RWPE2 (cell line): ENCODE measurements at regions not wholly inside any gene's neighbourhood (a gene's known extent, or its start where the extent isn't known, plus 50 kb on each side); places are given as distances from the start of the nearest gene placed in this dataset.

Experiments
- ATAC-seq: fragments of 200-7000 bp; cut with Tn5 transposase; 3 replicates; pipeline ENCODE4 v1.9.1; 2021; ENCODE audit warnings: low read depth
- DNase-seq: peaks from one replicate; pipeline ENCODE4 v3.0.0-alpha.2; 2020; ENCODE audit warnings: low spot score
- H3K27ac ChIP-seq: fragments of 450-650 bp; 2 replicates; pipeline ENCODE4 v1.5.1; 2017; ENCODE audit warnings: mild to moderate bottlenecking; ENCODE audit not compliant: poor library complexity, severe bottlenecking
- H3K27me3 ChIP-seq: fragments of 250-450 bp; sonication (Bioruptor Pico); 2 replicates; pipeline ENCODE4 v1.5.1; 2021; ENCODE audit warnings: mild to moderate bottlenecking, moderate library complexity; ENCODE audit not compliant: insufficient read depth, poor library complexity, severe bottlenecking
- H3K36me3 ChIP-seq: fragments of 250-450 bp; sonication (Bioruptor Pico); 2 replicates; pipeline ENCODE4 v1.5.1; 2020; ENCODE audit warnings: low read depth, mild to moderate bottlenecking, moderate library complexity
- H3K4me1 ChIP-seq: fragments of 250-450 bp; sonication (Bioruptor Pico); 2 replicates; pipeline ENCODE4 v1.5.1; 2021; ENCODE audit warnings: mild to moderate bottlenecking, moderate library complexity; ENCODE audit not compliant: insufficient read depth, poor library complexity, severe bottlenecking
- H3K4me3 ChIP-seq: fragments of 250-450 bp; sonication (Bioruptor Pico); 2 replicates; pipeline ENCODE4 v1.5.1; 2021; ENCODE audit warnings: mild to moderate bottlenecking, moderate library complexity; ENCODE audit not compliant: severe bottlenecking
- H3K9me3 ChIP-seq: fragments of 250-450 bp; sonication (Bioruptor Pico); 2 replicates; pipeline ENCODE4 v1.5.1; 2021; ENCODE audit warnings: mild to moderate bottlenecking, moderate library complexity; ENCODE audit not compliant: severe bottlenecking
- CTCF ChIP-seq: fragments of 450-650 bp; IDR thresholded peaks from one replicate; pipeline ENCODE4 v1.5.1; 2017; ENCODE audit warnings: mild to moderate bottlenecking, moderate library complexity; ENCODE audit not compliant: poor library complexity, severe bottlenecking

- TF ChIP-seq CTCF: no peak
- Histone ChIP-seq H3K27me3 (no peaks in the 10 kb centered on the region), H3K4me3 (no peak overlapping the region), H3K9me3 (no peaks in the 10 kb centered on the region), H3K36me3 (no peaks in the 10 kb centered on the region), H3K27ac (no peak overlapping the region), H3K4me1 (no peaks in the 10 kb centered on the region)
- DNase-seq (no peak), ATAC-seq (no peak)
Observed at GRCh38 chr13:30364133-30364532, 56.8 kb upstream of the KATNAL1 start.

- Histone ChIP-seq H3K9me3 (no peaks in the 10 kb centered on the region), H3K4me3 (no peak overlapping the region), H3K27ac (no peak overlapping the region), H3K27me3 (no peaks in the 10 kb centered on the region), H3K36me3 (no peaks in the 10 kb centered on the region), H3K4me1 (no peaks in the 10 kb centered on the region)
- ATAC-seq: no peak
- DNase-seq: no peak
- TF ChIP-seq CTCF: no peak
Observed at GRCh38 chr13:30364876-30365275, 57.4 kb upstream of the UBE2L5 start.

GRCh38 chr13:30366088-30366487 is 56.2 kb upstream of the UBE2L5 start:
- H3K4me1 ChIP-seq: no peaks in the 10 kb centered on the region
- DNase-seq: no peak
- H3K27ac ChIP-seq: no peak overlapping the region
- TF ChIP-seq CTCF: no peak
- no peak overlapping the region for H3K4me3 ChIP-seq
- ATAC-seq: no peak
- no peaks in the 10 kb centered on the region for H3K36me3 ChIP-seq
- no peaks in the 10 kb centered on the region for H3K9me3 ChIP-seq
- H3K27me3 ChIP-seq: no peaks in the 10 kb centered on the region

GRCh38 chr13:30367296-30367695 is 55.0 kb upstream of the UBE2L5 start:
- no peaks in the 10 kb centered on the region for H3K4me1 ChIP-seq
- no peaks in the 10 kb centered on the region for H3K36me3 ChIP-seq
- ATAC-seq (no peak), DNase-seq (no peak)
- no peaks in the 10 kb centered on the region for H3K27me3 ChIP-seq
- H3K27ac ChIP-seq: no peak overlapping the region
- TF ChIP-seq CTCF: no peak
- no peak overlapping the region for H3K4me3 ChIP-seq
- no peaks in the 10 kb centered on the region for H3K9me3 ChIP-seq

GRCh38 chr13:30370146-30370545 is 52.1 kb upstream of the UBE2L5 start:
- H3K27me3 ChIP-seq: no peaks in the 10 kb centered on the region
- no peaks in the 10 kb centered on the region for H3K36me3 ChIP-seq
- no peaks in the 10 kb centered on the region for H3K9me3 ChIP-seq
- no peak for TF ChIP-seq CTCF
- H3K4me1 ChIP-seq: no peaks in the 10 kb centered on the region
- no peak overlapping the region for H3K4me3 ChIP-seq
- DNase-seq (no peak), ATAC-seq (no peak)
- H3K27ac ChIP-seq: no peak overlapping the region
